ENCODE measurements at regions not wholly inside any gene's neighbourhood (a gene's known extent, or its start where the extent isn't known, plus 50 kb on each side); places are given as distances from the start of the nearest gene placed in this dataset.

GRCh38 chr18:72194072-72194471 is 350.1 kb downstream of the CBLN2 start:
- TF ChIP-seq CTCF (IDR thresholded peaks at IDR 0.05) (no peak), POLR2A (IDR thresholded peaks at IDR 0.05) (no peak)

Measured in suprapubic skin (tissue), 3 donors.